ENCODE measurements at regions not wholly inside any gene's neighbourhood (a gene's known extent, or its start where the extent isn't known, plus 50 kb on each side); places are given as distances from the start of the nearest gene placed in this dataset.
"Not testable (repeated sequence)": the region's sequence is repeated elsewhere in the genome, so short reads cannot be mapped to it uniquely, and the experiment has no call there.

DNA sequence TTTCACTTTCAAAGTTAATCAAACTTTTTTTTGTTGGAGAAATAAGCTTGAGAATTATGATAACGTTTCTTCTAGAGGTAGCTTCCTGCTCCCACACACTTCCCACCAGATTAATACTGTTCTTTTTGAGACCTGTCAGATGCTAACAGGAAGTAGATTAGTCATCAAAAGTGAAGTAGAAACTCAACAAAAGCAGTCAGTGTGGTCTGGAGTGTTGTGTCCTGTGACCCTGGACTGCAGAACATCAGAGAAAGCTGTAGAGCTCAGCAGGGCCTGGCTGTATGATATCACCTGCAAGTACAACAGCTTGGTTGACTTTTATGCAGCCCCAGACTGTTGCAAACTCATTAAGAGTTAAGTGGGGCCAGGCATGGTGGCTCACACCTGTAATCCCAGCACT lies 495.7 kb upstream of the CYLC2 start:
- no peak overlapping the region for H3K9ac ChIP-seq (ENCODE audit: low read length)
- no peaks in the 10 kb centered on the region for H3K79me2 ChIP-seq (ENCODE audit: low read length)
- no peak overlapping the region for H3K4me2 ChIP-seq (ENCODE audit: low read depth, low read length)
- peak; percentile 79 for DNase-seq
- H3F3A ChIP-seq (ENCODE audit: insufficient read depth, low read length) = no peaks in the 10 kb centered on the region
- no peak overlapping the region for H2AFZ ChIP-seq (ENCODE audit: low read length)
- H4K20me1 ChIP-seq (ENCODE audit: insufficient read depth, low read length) = no peaks in the 10 kb centered on the region
- H3K36me3 ChIP-seq (replicated peaks; ENCODE audit: insufficient read depth, low read length) = no peaks in the 10 kb centered on the region
- H3K9me2 ChIP-seq (replicated peaks; ENCODE audit: insufficient read depth, low read length) = no peaks in the 10 kb centered on the region
- H3K9me3 ChIP-seq (replicated peaks; ENCODE audit: insufficient read depth, low read length) = no peaks in the 10 kb centered on the region
- no peaks in the 10 kb centered on the region for H3K27me3 ChIP-seq (replicated peaks; ENCODE audit: insufficient read depth, low read length)
- TF ChIP-seq EZH2 (optimal IDR thresholded peaks at IDR 0.05; ENCODE audit: low read depth, low read length) = no peak
- H3K4me3 ChIP-seq (ENCODE audit: low read length) = no peak overlapping the region
- H3K4me1 ChIP-seq (ENCODE audit: low read length) = peaks cover 23% of the 10 kb centered on the region
- H3K27ac ChIP-seq (ENCODE audit: low read length) = peak overlapping the region; percentile 38; the same call in 1 of the 2 replicates

DNA sequence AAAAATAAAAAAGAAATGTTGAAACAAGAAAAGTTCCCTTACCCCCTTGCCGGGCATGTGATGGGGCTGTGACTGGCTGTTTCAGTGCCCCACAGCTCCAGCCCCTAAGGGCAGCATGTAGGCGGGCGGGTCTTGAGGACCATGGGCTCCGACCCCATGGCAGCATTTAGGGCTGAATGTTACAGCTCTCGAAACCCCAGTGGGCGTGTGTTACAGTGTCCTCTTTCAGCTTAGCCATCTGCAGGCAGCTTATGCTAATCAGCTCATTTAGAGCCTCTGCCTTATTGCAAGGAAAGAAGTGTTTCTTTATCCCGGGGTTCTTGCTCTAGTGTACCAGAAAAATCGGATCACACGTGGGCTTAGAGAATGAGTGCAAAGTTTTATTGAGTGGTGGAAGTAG lies 497.4 kb upstream of the CYLC2 start:
- Histone ChIP-seq H3K4me1 (ENCODE audit: low read length) (peaks cover 23% of the 10 kb centered on the region), H3K4me2 (ENCODE audit: low read depth, low read length) (peak overlapping the region; percentile 68), H2AFZ (ENCODE audit: low read length) (peak overlapping the region; percentile 56), H3K4me3 (ENCODE audit: low read length) (peak overlapping the region; percentile 55), H3K79me2 (ENCODE audit: low read length) (no peaks in the 10 kb centered on the region), H4K20me1 (ENCODE audit: insufficient read depth, low read length) (no peaks in the 10 kb centered on the region), H3K27me3 (replicated peaks; ENCODE audit: insufficient read depth, low read length) (no peaks in the 10 kb centered on the region), H3K9me3 (replicated peaks; ENCODE audit: insufficient read depth, low read length) (no peaks in the 10 kb centered on the region), H3K9ac (ENCODE audit: low read length) (peak overlapping the region; percentile 46; the same call in 1 of the 2 replicates), H3F3A (ENCODE audit: insufficient read depth, low read length) (no peaks in the 10 kb centered on the region), H3K36me3 (replicated peaks; ENCODE audit: insufficient read depth, low read length) (no peaks in the 10 kb centered on the region), H3K9me2 (replicated peaks; ENCODE audit: insufficient read depth, low read length) (no peaks in the 10 kb centered on the region), H3K27ac (ENCODE audit: low read length) (peak overlapping the region; percentile 50; the same call in 1 of the 2 replicates)
- DNase-seq = peak; percentile 57
- TF ChIP-seq EZH2phosphoT487 (IDR thresholded peaks at IDR 0.05; ENCODE audit: low read length) (no peak), EZH2 (optimal IDR thresholded peaks at IDR 0.05; ENCODE audit: low read depth, low read length) (no peak)
- TF ChIP-seq, protein P1, sequence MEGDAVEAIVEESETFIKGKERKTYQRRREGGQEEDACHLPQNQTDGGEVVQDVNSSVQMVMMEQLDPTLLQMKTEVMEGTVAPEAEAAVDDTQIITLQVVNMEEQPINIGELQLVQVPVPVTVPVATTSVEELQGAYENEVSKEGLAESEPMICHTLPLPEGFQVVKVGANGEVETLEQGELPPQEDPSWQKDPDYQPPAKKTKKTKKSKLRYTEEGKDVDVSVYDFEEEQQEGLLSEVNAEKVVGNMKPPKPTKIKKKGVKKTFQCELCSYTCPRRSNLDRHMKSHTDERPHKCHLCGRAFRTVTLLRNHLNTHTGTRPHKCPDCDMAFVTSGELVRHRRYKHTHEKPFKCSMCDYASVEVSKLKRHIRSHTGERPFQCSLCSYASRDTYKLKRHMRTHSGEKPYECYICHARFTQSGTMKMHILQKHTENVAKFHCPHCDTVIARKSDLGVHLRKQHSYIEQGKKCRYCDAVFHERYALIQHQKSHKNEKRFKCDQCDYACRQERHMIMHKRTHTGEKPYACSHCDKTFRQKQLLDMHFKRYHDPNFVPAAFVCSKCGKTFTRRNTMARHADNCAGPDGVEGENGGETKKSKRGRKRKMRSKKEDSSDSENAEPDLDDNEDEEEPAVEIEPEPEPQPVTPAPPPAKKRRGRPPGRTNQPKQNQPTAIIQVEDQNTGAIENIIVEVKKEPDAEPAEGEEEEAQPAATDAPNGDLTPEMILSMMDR (IDR thresholded peaks at IDR 0.05; ENCODE audit: low read length) = no peak

DNA sequence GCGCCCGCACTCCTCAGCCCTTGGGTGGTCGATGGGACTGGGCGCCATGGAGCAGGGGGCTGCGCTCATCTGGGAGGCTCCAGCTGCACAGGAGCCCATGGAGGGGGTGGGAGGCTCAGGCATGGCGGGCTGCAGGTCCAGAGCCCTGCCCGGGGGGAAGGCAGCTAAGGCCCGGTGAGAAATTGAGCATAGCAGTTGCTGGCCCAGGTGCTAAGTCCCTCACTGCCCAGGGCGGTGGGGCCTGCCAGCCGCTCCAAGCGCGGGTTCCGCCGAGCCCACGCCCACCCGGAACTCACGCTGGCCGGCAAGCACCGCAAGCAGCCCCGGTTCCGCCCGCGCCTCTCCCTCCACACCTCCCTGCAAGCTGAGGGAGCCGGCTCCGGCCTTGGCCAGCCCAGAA lies 508.2 kb upstream of the CYLC2 start:
- H3F3A ChIP-seq (ENCODE audit: insufficient read depth, low read length); H3K4me2 ChIP-seq (ENCODE audit: low read depth, low read length); H3K27ac ChIP-seq (ENCODE audit: low read length); H4K20me1 ChIP-seq (ENCODE audit: insufficient read depth, low read length); H3K79me2 ChIP-seq (ENCODE audit: low read length); H3K4me3 ChIP-seq (ENCODE audit: low read length); DNase-seq; H3K9me3 ChIP-seq (replicated peaks; ENCODE audit: insufficient read depth, low read length); H3K36me3 ChIP-seq (replicated peaks; ENCODE audit: insufficient read depth, low read length); H3K4me1 ChIP-seq (ENCODE audit: low read length); H2AFZ ChIP-seq (ENCODE audit: low read length); H3K9ac ChIP-seq (ENCODE audit: low read length); H3K9me2 ChIP-seq (replicated peaks; ENCODE audit: insufficient read depth, low read length); H3K27me3 ChIP-seq (replicated peaks; ENCODE audit: insufficient read depth, low read length): not testable (repeated sequence)

DNA sequence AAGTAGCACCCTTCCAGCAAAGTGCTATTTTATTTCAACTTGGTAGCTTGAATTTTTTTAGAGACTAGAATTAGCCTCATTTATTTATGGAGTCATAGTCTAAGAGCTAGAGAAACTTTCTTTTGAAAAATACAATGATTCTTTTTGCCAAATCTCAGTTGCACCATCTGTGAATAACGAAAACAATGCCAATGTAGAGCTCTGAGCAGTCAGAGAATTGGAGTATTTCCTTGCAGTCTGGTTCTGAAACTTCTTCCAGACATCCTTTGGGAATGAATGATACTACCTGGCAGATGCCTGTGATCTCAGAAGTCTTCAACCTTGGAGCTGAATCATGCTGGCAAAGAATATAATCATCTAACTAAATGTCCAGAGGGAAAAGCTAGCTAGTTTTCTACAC lies 511.5 kb upstream of the CYLC2 start:
- Histone ChIP-seq H3K36me3 (replicated peaks; ENCODE audit: insufficient read depth, low read length) (no peaks in the 10 kb centered on the region), H3K27ac (ENCODE audit: low read length) (no peak overlapping the region), H3K4me3 (ENCODE audit: low read length) (no peak overlapping the region), H3K79me2 (ENCODE audit: low read length) (no peaks in the 10 kb centered on the region), H4K20me1 (ENCODE audit: insufficient read depth, low read length) (no peaks in the 10 kb centered on the region), H3K4me1 (ENCODE audit: low read length) (no peaks in the 10 kb centered on the region), H3K27me3 (replicated peaks; ENCODE audit: insufficient read depth, low read length) (no peaks in the 10 kb centered on the region), H3K9me3 (replicated peaks; ENCODE audit: insufficient read depth, low read length) (no peaks in the 10 kb centered on the region), H2AFZ (ENCODE audit: low read length) (no peak overlapping the region), H3F3A (ENCODE audit: insufficient read depth, low read length) (no peaks in the 10 kb centered on the region), H3K4me2 (ENCODE audit: low read depth, low read length) (no peak overlapping the region), H3K9me2 (replicated peaks; ENCODE audit: insufficient read depth, low read length) (no peaks in the 10 kb centered on the region), H3K9ac (ENCODE audit: low read length) (no peak overlapping the region)
- DNase-seq = no peak
- no peak for TF ChIP-seq EZH2phosphoT487 (IDR thresholded peaks at IDR 0.05; ENCODE audit: low read length)

DNA sequence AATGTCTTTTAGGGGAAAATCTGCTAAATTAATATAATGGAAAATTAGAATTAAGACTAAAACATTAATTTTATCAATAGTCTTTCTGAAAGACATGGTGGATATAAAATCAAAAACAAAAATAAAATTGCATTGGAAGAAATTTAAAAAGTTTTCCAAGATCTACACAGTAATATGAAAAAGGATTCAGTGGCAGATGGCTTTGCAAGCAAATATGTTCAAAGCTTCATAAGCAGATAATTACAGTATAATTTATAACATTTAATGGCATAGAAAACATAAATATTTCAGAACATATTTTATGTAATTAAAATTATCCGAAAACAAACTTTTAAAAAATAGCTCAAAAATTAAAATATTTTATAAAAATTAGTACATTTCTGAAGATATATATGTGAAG lies 512.4 kb upstream of the CYLC2 start:
- no peak overlapping the region for H3K27ac ChIP-seq (ENCODE audit: low read length)
- H3K9me3 ChIP-seq (replicated peaks; ENCODE audit: insufficient read depth, low read length) = no peaks in the 10 kb centered on the region
- no peaks in the 10 kb centered on the region for H4K20me1 ChIP-seq (ENCODE audit: insufficient read depth, low read length)
- H3K9ac ChIP-seq (ENCODE audit: low read length) = no peak overlapping the region
- TF ChIP-seq EZH2phosphoT487 (IDR thresholded peaks at IDR 0.05; ENCODE audit: low read length) (no peak), EZH2 (optimal IDR thresholded peaks at IDR 0.05; ENCODE audit: low read depth, low read length) (no peak)
- TF ChIP-seq, protein P1 (IDR thresholded peaks at IDR 0.05; ENCODE audit: low read length) = no peak
- H3K36me3 ChIP-seq (replicated peaks; ENCODE audit: insufficient read depth, low read length) = no peaks in the 10 kb centered on the region
- no peak for DNase-seq
- no peaks in the 10 kb centered on the region for H3K27me3 ChIP-seq (replicated peaks; ENCODE audit: insufficient read depth, low read length)
- H3K9me2 ChIP-seq (replicated peaks; ENCODE audit: insufficient read depth, low read length) = no peaks in the 10 kb centered on the region
- H2AFZ ChIP-seq (ENCODE audit: low read length) = no peak overlapping the region
- no peak overlapping the region for H3K4me3 ChIP-seq (ENCODE audit: low read length)
- H3K79me2 ChIP-seq (ENCODE audit: low read length) = no peaks in the 10 kb centered on the region
- no peaks in the 10 kb centered on the region for H3K4me1 ChIP-seq (ENCODE audit: low read length)
- no peaks in the 10 kb centered on the region for H3F3A ChIP-seq (ENCODE audit: insufficient read depth, low read length)
- H3K4me2 ChIP-seq (ENCODE audit: low read depth, low read length) = no peak overlapping the region
